Fibroblast of skin of back (primary cell): ENCODE measurements at regions not wholly inside any gene's neighbourhood (a gene's known extent, or its start where the extent isn't known, plus 50 kb on each side); places are given as distances from the start of the nearest gene placed in this dataset.
"Not testable (repeated sequence)": the region's sequence is repeated elsewhere in the genome, so short reads cannot be mapped to it uniquely, and the experiment has no call there.

ENCODE experiments used
- DNase-seq: peaks from one replicate; pipeline ENCODE4 v3.0.0-alpha.2; 2013

- DNase-seq, result no peak
Observed at GRCh38 chr2:56021579-56021978, 98.0 kb upstream of the EFEMP1 start.

GRCh38 chr2:56025469-56026193 lies 102.0 kb upstream of the EFEMP1 start:
- no peak for DNase-seq

- DNase-seq, result no peak
Observed at GRCh38 chr2:56026828-56027227, 103.2 kb upstream of the EFEMP1 start.

- DNase-seq, result no peak
Observed at GRCh38 chr2:56030062-56030461, 106.5 kb upstream of the EFEMP1 start.

- DNase-seq, result no peak
Observed at GRCh38 chr2:56030901-56031300, 107.3 kb upstream of the EFEMP1 start.

- DNase-seq, result peak; percentile 5
Observed at GRCh38 chr2:56034258-56034657, 110.7 kb upstream of the EFEMP1 start.

GRCh38 chr2:56040189-56040588 lies 116.6 kb upstream of the EFEMP1 start:
- DNase-seq, result no peak

- no peak for DNase-seq
Observed at GRCh38 chr2:56040834-56041233, 117.3 kb upstream of the EFEMP1 start.

- no peak for DNase-seq
Observed at GRCh38 chr2:56047136-56047535, 123.6 kb upstream of the EFEMP1 start.

GRCh38 chr2:56049233-56049845 lies 125.8 kb upstream of the EFEMP1 start:
- DNase-seq, result no peak

GRCh38 chr2:56053679-56054078 lies 130.1 kb upstream of the EFEMP1 start:
- no peak for DNase-seq

- no peak for DNase-seq
Observed at GRCh38 chr2:56055405-56055804, 128.4 kb upstream of the CCDC85A start.

GRCh38 chr2:56061327-56061726 lies 122.5 kb upstream of the CCDC85A start:
- DNase-seq, result not testable (repeated sequence)

GRCh38 chr2:56068746-56069145 lies 115.0 kb upstream of the CCDC85A start:
- no peak for DNase-seq

GRCh38 chr2:56077359-56077915 lies 106.4 kb upstream of the CCDC85A start:
- no peak for DNase-seq

- DNase-seq, result no peak
Observed at GRCh38 chr2:56082665-56083064, 101.1 kb upstream of the CCDC85A start.

GRCh38 chr2:56084111-56084901 lies 99.5 kb upstream of the CCDC85A start:
- no peak for DNase-seq

GRCh38 chr2:56086336-56086735 lies 97.5 kb upstream of the CCDC85A start:
- no peak for DNase-seq

GRCh38 chr2:56088411-56088810 lies 95.4 kb upstream of the CCDC85A start:
- peak; percentile 46 for DNase-seq

GRCh38 chr2:56089931-56090330 lies 93.9 kb upstream of the CCDC85A start:
- DNase-seq, result no peak

GRCh38 chr2:56099963-56100362 lies 83.8 kb upstream of the CCDC85A start:
- DNase-seq, result no peak

GRCh38 chr2:56100791-56101312 lies 82.9 kb upstream of the CCDC85A start:
- no peak for DNase-seq

- DNase-seq, result no peak
Observed at GRCh38 chr2:56102098-56102497, 81.7 kb upstream of the CCDC85A start.
